Astrocyte (in vitro differentiated cells and primary cell): ENCODE measurements at regions not wholly inside any gene's neighbourhood (a gene's known extent, or its start where the extent isn't known, plus 50 kb on each side); places are given as distances from the start of the nearest gene placed in this dataset.

Experiments used
- CTCF ChIP-seq: IDR thresholded peaks from 2 replicates; pipeline ENCODE4 v1.5.1; 2011; ENCODE audit warnings: low read depth, mild to moderate bottlenecking, inconsistent platforms, low read length, moderate library complexity; ENCODE audit not compliant: insufficient read depth
- EZH2 ChIP-seq: IDR thresholded peaks from 2 replicates; pipeline ENCODE4 v1.6.1; 2012; ENCODE audit warnings: mild to moderate bottlenecking, low read length, inconsistent platforms; ENCODE audit not compliant: insufficient read depth

- TF ChIP-seq EZH2 (no peak), CTCF (no peak)
Observed at GRCh38 chr18:66103550-66103949, 352.7 kb downstream of the CDH7 start.
